NCI-H1092 (cell line): ENCODE measurements at regions not wholly inside any gene's neighbourhood (a gene's known extent, or its start where the extent isn't known, plus 50 kb on each side); places are given as distances from the start of the nearest gene placed in this dataset.
A peak's percentile ranks its signal among the peaks of the same experiment; 100 is the strongest.

Experiments
- DNase-seq: peaks from one replicate; lab custom pipeline; 2025; lab: John Stamatoyannopoulos, UW

DNA sequence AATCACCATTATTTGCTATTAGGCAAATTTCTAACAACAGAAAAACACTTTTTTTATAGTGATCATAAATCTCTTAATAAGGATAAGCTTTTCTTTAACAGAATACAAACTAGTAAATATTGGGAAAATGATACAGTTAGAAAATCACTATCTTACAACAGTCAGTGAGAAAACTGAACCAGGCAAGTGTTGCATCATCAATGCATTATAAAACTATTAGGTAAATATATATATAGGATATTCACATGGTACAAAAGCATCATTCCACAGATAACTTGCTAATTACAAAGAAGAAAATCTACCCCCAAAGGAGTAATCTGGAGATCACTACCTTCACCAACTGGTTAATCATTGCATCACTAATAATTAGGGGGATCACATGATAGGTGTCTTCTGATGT lies 652.1 kb downstream of the HACE1 start:
- no peak for DNase-seq

DNA sequence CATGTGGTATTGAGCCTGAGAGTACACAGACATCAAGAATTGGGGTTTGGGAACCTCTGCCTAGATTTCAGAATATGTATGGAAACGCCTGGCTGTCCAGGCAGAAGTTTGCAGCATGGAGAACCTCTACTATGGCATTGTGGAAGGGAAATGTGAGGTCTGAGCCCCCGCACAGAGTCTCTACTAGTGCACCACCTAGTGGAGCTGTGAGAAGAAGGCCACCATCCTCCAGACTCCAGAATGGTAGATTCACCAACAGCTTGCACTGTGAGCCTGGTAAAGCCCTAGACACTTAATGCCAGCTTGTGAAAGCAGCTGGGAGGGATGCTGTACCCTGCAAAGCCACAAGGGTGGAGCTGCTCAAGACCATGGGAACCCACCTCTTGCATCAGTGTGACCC lies 658.2 kb downstream of the HACE1 start:
- no peak for DNase-seq

DNA sequence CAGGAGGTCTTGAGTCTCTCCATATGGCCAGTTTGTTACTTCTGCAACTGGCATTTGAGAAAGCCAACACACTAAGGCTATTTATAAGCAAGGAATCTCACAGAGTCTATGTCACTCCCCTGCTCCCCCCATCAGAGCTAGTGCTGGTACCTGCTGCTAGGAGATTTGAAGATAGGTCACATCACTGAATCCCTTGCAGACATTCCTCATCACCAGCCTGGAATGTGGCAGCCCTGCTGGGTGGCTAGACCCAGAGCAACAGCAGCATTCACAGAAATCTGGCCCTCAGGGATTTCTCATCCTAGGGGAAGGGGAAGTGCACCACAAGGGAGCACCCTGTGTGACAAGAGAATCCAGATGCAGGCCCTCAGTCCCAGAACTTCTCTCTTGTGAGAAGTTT lies 672.1 kb downstream of the HACE1 start:
- no peak for DNase-seq

DNA sequence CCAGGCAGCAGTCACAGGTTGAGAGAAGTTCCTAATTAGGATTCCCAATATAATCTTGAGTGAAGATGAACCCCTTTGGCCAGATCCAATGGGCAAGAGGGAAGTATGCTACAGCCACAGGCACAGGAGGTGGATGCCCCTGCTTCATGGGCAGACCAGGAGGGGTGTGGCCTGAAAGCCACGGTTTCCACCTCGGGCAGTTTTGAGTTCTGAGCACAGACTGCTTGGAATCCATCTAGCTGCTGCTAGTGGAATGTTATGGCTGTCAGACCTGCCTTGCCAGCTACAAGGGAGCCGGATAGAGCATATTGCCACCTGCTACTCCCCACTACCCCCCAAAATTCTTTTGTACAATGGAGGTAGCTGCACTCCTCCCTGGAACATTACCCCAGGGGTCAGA lies 672.9 kb downstream of the HACE1 start:
- no peak for DNase-seq

DNA sequence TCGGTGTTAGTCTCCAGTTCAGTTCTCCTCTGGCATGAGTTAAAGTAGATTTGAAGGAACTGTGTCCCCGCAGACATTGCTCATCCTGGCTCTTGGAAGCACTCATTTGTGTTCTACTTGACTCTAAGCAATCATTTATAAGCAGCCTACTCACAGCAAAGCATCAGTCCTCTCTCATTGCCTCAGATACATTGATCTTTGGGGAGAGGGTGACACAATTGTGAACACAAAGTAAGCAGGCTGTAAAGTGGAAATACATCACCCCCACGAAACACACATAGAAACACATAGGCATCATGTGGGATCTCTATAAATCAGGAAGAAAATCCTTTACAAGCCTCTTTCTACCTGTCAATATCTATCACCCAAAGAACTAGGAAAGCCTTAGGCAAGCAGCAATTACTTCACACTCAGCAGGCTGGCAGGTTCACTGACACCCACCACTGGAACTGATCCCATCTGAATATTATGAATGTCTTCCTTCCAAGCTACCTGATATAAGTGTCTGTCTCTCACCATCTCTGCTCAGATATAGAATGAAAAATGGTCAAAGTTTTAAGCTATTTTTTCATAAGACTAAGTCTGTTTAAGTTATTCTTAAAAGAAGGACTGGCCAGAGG lies 675.8 kb downstream of the HACE1 start:
- DNase-seq: no peak

DNA sequence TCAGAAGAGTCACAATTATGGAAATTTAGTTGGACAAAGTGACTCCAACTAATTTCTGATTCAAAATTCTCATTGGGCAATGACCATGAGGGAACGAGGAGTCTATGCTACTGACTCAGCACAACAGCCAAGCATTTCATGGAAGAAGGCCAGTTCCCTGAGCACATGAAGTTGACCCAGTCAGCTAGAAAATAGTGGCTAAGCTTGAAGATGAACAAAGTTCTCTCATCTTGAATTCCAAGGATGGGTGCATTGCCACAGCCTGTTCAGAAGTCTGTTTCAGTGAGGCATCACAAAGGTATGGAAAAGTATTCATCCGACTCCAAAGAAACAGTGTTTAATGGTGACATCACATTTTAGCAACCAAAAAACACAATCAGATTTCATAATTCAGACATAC lies 676.9 kb downstream of the HACE1 start:
- DNase-seq: no peak

DNA sequence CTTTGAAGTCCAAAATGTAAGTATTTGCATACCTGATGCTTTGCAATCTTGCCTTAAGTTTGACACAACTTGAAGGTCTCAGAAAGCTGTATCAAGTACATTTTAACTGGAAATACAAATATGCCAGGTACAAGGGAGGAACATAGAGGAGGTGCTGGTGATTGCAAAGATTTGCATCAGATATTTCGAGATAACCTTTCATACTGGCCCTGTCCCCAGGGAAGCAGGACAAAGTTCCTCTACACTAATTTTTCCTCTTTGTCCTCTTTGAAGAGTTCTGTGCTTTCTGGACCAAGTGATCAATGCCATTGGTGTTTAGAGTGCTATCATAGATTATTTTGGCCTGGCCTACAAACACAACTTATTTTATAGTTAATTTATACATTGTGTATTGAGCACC lies 686.1 kb downstream of the HACE1 start:
- no peak for DNase-seq

DNA sequence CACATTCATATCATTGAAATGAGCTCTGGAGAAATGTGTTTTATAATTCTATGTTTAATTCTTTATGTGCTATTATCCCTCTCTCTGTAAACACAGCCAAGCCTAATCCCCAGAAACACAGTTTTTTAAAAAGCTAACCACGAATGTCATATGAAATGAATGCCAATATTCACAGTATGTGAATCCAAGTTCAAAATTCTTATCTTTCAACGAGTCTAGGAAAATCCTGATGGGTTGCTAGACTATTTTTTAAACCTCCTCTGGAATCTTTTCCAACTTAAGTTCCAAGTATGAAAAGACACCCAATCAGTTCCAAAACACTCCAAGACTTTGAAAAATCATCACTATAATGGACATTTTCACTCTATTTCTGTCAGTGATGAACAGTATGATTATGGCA lies 689.3 kb downstream of the HACE1 start:
- no peak for DNase-seq

DNA sequence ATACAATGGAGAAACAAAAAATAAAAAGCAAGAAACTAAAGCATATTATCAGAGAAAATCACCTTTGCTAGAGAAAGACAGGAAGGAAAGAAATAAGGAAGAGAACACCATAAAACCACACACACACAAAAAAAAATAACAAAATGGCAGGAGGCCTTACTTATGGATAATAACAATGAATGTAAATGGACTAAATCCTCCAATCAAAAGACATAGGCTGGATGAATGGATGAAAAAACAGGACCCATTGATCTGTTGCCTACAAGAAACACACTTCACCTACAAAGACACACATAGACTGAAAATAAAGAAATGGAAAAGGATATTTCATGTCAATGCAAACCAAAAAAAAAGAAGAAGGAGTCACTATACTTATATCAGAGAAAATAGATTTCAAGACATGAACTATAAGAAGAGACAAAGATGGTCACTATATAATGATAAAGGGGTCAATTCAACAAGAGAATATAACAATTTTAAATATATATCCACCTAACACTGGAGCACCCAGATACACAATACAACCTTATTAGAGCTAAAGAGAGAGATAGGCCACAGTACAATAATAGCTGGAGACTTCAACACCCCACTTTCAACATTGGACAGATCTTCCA lies 693.6 kb downstream of the HACE1 start:
- DNase-seq: no peak

DNA sequence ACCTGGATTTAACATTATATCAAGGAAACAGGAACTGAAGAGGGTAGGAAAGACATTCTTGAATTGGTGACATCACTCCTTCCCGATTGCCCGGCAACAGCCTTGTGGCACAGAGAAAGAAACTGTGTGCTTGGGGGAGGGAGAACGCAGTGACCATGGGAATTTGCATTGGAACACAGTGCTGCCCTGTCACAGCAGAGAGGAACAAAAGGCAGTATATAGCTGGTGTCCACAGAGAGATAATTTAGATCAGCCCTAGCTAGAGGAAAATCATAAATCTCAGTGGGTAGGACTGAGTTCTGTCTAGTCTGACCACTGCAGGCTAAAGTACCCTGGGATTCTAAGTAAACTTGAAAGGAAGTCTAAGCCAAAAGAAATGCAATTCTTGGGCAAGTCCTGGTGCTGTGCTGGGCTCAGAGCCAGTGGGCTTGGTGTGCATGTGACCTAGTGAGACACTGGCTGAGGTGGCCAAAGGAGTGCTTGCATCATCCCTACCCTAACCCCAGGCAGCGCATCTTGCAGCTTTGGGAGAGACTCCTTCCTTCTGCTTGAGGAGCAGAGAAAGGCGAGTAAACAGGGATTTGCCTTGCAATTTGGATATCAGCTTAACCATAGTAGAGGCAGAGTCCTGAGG lies 697.6 kb downstream of the HACE1 start:
- no peak for DNase-seq

DNA sequence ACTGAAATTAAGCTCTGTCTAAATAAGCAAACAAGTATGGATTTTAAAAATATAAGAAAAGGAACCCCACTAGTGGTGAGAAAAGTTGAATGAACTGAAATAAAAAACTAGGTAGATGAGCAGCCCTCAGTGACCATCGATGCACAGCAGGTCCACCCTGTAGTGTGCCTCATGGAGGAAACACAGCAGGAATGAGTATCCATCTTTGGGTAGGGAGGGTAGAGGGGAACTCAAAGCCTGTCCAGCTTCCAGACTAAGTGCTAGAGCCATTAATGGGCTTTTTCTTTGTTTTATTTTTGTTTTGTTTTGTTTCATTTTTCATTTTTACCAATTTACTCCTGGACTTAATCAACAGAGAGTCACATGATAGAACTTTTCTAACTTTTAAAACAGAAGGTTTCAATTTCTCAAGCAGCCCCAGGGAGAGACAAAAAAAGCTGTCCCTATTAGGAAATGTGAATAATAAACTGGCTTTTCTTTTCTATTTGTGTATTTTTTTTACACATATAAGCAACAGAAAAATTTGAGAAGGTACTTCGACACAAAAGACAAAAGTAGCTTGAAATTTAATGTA lies 700.6 kb downstream of the HACE1 start:
- DNase-seq: no peak

DNA sequence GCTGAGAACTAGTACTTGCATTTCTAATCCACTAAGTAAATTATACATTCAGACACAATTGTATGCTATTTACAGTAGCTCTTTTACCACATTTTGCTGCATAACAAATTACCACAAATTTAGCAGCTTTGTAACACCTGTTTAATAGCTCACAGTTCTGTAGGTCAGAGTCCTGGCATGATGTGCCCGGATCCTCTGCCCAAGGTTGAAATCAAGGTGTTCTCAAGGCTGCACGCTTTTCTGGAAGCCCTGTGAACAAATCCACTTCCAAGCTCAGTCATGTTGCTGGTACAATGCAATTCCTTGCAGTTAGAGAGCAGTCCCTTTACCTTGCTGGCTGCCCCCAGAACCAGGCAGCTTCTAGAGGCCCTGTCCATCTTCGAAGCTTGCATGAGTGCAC lies 716.0 kb downstream of the HACE1 start:
- no peak for DNase-seq

DNA sequence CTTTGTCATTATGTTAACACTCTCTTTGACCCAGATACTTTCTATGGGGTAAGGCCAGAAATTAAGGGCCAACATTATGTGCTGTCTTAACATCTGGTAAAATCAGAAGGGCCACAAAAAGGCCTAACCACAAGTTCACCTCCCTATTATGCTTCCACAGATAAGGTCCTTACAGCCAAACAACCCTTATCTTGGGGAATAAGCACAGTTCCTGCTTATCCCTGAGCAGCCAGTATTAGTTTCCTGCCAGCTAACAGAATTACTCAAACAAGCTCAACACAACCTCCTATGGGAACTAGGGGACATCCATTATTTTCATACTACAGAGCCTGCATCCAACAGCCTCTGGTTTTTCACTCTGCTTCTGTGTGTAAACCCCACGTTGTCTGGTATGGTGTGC lies 724.8 kb downstream of the HACE1 start:
- DNase-seq: no peak

DNA sequence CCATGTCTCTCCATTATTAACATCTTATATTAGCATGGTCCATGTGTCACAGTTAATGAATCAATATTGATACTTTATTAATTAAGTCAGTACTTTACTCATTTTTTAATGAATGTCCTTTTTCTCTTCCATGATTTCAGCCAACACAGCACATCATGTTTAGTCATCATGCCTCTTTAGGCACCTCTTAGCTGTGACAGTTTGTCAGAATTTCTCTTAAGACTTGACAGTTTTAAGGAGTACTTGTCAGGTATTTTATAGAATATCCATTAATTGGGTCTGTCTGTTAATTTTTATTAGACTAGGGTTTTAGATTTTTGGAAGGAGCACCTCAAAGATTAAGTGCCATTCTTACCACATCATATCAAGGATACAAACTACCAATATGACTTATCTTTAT lies 729.4 kb downstream of the HACE1 start:
- DNase-seq: no peak

DNA sequence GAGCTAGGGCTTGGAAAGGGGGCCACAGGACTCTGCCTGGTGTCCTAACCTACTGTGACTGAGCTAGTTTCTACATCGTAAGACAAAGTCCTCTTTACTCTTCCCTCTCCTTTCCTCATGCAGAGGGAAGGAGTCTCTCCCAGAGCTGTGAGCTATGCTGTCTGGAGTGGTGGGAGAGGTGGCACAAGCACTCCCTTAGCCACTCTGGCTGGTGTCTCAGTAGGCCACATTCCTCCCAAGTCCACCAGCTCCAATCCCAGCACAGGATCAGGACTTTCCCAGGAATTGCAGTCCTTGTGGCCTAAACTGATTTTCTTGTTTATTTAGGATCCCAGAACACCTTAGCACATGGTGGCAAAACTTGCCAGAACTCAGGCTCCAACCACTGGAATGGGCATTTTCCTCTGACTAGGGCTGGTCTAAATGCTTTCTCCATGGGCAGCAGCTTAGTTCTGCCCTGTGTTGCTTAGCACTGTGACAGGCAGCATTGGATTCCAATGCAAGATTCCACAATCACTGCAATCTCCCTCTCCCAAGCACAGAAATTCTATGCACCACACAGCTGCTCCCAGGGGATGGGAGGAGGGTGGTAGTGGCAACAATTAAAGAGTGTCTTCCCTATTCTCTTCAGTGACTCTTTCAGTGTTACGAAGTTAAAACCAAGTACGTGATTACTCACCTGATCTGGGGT lies 733.3 kb downstream of the HACE1 start:
- no peak for DNase-seq

DNA sequence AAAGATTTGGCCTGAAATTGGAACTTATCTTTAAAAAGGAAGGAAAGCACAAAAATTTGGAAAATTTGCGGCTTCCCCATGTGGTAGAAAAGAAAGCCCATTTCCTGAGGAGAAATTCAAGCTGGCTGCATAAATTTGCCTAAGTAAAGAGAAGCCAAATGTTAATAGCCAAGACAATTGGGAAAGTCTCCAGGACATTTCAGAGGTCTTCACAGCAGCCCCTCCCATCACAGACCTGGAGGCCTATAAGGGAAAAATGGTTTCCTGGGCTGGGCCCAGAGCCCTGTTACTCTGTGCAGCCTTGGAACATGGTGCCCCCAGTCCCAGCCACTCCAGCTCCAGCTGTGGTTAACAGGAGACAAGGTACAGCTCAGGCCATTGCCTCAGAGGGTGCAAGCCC lies 736.5 kb downstream of the HACE1 start:
- no peak for DNase-seq

DNA sequence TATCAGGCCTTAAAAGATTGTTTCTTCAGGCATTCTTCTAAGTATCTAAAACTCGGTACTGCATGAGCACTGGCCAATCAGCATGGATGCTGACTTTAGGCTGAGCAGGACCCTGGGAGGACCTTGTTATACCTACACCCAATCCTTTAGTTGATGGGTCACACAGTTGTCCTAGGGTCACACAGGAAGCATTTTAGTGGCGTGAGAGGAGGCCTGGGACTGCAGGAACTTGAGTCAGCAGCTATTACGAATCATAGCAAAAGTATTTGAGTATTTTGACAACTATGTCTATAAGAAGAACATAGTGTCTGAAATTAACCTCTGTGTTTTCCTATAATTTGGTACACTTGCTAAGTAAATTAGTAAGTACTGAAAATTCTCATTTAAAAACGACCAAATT lies 741.4 kb downstream of the HACE1 start:
- no peak for DNase-seq

DNA sequence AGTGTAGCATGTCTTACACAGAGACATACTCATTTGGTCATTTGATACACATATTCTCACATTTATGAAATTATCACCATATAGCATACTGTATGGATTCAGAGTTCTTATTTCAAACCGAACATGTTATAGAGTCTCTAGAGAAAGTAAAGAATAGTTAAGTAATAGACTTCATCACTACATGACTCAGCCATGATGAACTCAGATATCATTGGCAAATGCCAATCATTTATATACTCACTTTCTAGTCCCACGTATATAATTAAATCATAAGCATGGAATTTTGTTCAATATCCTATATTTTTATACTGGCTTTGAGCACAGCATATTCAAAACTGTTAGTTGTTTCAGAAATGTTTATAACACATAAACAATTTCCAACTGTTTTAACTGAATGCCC lies 749.9 kb downstream of the HACE1 start:
- DNase-seq: no peak

DNA sequence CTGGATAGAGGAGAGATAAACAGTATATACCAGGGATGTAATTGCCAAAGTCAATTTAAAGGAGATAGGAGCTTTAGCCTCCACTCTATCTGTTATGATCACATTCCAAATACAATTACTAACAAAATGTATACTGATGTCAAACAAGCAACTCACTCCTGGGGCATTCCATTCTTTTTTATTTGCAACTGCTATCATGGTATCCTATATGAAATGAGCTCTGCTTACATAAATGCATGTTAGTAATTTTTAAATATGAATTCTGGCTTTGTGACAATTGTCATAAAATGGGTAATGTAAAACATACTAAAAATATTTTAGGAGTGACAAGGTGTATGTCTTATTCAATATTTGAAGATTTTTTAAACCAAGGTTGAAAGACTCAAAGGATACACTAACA lies 751.1 kb downstream of the HACE1 start:
- DNase-seq: no peak

DNA sequence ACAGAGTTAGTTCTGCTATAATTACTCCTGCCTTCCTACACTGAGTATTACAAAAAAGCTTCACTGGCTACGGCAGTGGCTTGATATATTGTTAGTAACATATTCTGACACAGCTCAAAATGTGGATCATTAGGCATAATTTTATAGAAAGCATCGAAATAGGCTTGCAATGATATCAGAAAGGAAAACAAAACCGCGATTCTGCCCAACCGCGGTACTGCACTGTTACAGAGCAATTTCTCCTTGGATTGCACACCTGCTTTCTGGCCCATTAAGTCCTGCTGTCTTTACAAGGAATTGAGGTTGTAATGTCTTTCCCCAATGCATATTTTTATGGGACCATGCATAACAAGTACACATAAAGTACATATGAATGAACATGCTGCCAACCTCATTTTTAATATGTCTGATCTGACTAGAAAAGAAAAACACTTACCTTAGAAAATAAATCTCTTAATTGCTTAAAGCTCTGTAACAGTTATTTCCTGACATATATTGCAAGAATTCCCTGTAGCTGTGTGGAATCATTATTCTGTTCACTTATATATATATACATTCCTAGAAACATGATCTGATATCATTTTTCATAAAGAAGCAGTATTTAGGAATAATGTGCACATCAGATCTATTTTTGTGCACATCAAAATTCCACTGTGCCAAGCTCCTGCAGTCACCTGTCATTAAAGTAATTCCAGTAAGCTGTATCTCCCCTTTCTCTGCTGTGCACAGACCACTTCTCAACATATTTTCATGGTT lies 763.9 kb downstream of the HACE1 start:
- DNase-seq: peak; percentile 0

DNA sequence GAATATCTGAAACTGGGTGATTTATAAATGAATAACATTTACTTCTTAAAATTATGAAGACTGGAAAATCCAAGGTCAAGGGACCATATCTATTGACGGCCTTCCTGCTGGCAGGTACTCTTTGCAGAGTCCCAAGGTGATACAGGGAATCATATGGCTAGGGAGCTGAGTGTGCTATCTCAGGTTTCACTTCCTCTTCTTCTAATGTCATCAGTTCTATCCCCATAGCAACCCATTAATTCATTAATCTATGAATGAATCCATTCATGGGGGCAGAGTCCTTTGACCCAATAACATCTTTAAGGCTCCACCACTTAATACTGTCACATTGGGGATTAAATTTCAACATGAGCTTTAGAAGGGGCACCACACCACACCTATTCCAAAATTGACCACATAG lies 772.0 kb downstream of the HACE1 start:
- DNase-seq: no peak

DNA sequence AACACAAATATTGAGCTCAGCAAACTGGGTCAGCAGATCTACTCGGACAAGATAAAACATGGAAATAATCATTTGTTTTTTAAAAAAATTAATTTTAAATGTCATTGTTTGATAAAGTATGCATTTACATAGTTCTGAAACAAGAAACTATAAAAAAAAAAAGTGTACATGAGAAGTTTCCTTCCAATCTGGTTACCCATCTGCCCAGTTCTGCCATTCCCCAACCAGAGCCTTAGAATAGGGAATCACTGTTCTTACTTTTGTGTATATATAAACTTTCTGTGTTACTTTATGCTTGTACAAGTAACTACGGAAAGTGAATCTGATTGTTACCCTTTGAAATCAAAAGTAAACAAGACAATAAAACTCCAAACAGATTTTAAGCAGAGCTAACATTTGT lies 791.4 kb downstream of the HACE1 start:
- no peak for DNase-seq
